H1 (cell line): ENCODE measurements at regions not wholly inside any gene's neighbourhood (a gene's known extent, or its start where the extent isn't known, plus 50 kb on each side); places are given as distances from the start of the nearest gene placed in this dataset.

ENCODE experiments used
- CHD2 ChIP-seq: IDR thresholded peaks from 2 replicates; pipeline ENCODE4 v1.6.1; 2012; ENCODE audit warnings: low read length, improper control_type of control experiment
- MAFK ChIP-seq: IDR thresholded peaks from 2 replicates; pipeline ENCODE4 v1.6.1; 2012; ENCODE audit warnings: low read depth, mild to moderate bottlenecking, improper control_type of control experiment, low read length
- RNF2 ChIP-seq: fragments of 200-900, 300-1000 bp; sonication (generic); IDR thresholded peaks from 2 replicates; pipeline ENCODE4 v1.7.1; 2016; ENCODE audit warnings: borderline replicate concordance, low read depth, mild to moderate bottlenecking, antibody characterized with exemption, low read length; ENCODE audit not compliant: poor library complexity, severe bottlenecking; ENCODE audit errors: missing control alignments
- SAP30 ChIP-seq: fragments of 300-600 bp; sonication (generic); IDR thresholded peaks from 2 replicates; pipeline ENCODE4 v1.7.1; 2012; ENCODE audit warnings: low read length, moderate library complexity, mild to moderate bottlenecking, inconsistent platforms; ENCODE audit not compliant: insufficient read depth, insufficient replicate concordance

GRCh38 chr2:107663632-107664031 lies 163.1 kb upstream of the RGPD4 start (continued):
- TF ChIP-seq MAFK (no peak), RNF2 (no peak), CHD2 (no peak), SAP30 (no peak)
